Left lung (tissue), 4 donors: ENCODE measurements at regions not wholly inside any gene's neighbourhood (a gene's known extent, or its start where the extent isn't known, plus 50 kb on each side); places are given as distances from the start of the nearest gene placed in this dataset.
"Not testable (repeated sequence)": the region's sequence is repeated elsewhere in the genome, so short reads cannot be mapped to it uniquely, and the experiment has no call there.

Source experiments
- ATAC-seq: fragments of 200-7000 bp; cut with Tn5 transposase; one replicate; pipeline ENCODE4 v1.9.1; 2020; ENCODE audit warnings: moderate library complexity
- DNase-seq, 4 donors: peaks; one replicate each; pipeline ENCODE4 v3.0.0-alpha.2; 2013 to 2020
- H3K27ac ChIP-seq, 2 donors: fragments of 200-600 bp; sonication (generic) in 1 of 2; one replicate each; pipeline versions ENCODE4 v1.5.0 to v1.8.0; 2020 to 2021
- H3K27me3 ChIP-seq, 2 donors: fragments of 200-600 bp; sonication (generic) in 1 of 2; one replicate each; pipeline versions ENCODE4 v1.5.0 to v1.8.0; 2020 to 2021
- H3K36me3 ChIP-seq, 2 donors: fragments of 200-600 bp; sonication (generic) in 1 of 2; one replicate each; pipeline versions ENCODE4 v1.5.0 to v1.8.0; 2020 to 2021
- H3K4me1 ChIP-seq, 2 donors: fragments of 200-600 bp; one replicate each; pipeline ENCODE4 v1.8.0; 2021
- H3K4me3 ChIP-seq, 2 donors: fragments of 200-600 bp; sonication (generic) in 1 of 2; one replicate each; pipeline versions ENCODE4 v1.5.0 to v1.8.0; 2020 to 2021; ENCODE audit warnings: mild to moderate bottlenecking in 1 of 2
- H3K9me3 ChIP-seq, 2 donors: fragments of 200-600 bp; sonication (generic) in 1 of 2; one replicate each; pipeline versions ENCODE4 v1.5.0 to v1.8.0; 2020 to 2021
- CTCF ChIP-seq, 2 donors: fragments of 200-600 bp; sonication (generic) in 1 of 2; IDR thresholded peaks; one replicate each; pipeline versions ENCODE4 v1.5.0 to v1.8.0; 2021; ENCODE audit warnings: antibody characterized with exemption in 2 of 2
- intact Hi-C, 2 donors: fragments of 100-400 bp; cut with DNase I; formaldehyde crosslinking; loops; one replicate each; pipeline versions ENCODE4 v1.11.2 to v1.14.2; 2022
- donor health status: DM: no; HTN: yes; CAD: no.
- donor health status: DM: no; HTN: no; CAD: no.

GRCh38 chr15:47119349-47119748, 598.0 kb upstream of the SEMA6D start:
- intact Hi-C loops = no loop called here
- Histone ChIP-seq H3K4me3 (no peak overlapping the region), H3K27ac (no peak overlapping the region), H3K9me3 (peaks cover 0 to 29% of the 10 kb centered on the region in 2 donors), H3K4me1 (no peaks in the 10 kb centered on the region), H3K36me3 (no peaks in the 10 kb centered on the region), H3K27me3 (no peaks in the 10 kb centered on the region)
- TF ChIP-seq CTCF (IDR thresholded peaks at IDR 0.05) = no peak
- DNase-seq = no peak
- no peak for ATAC-seq

- Histone ChIP-seq H3K27me3 (no peaks in the 10 kb centered on the region), H3K9me3 (peaks cover 0 to 31% of the 10 kb centered on the region in 2 donors), H3K4me1 (no peaks in the 10 kb centered on the region), H3K36me3 (no peaks in the 10 kb centered on the region), H3K27ac (no peak overlapping the region), H3K4me3 (no peak overlapping the region)
- intact Hi-C loops = no loop called here
- DNase-seq (no peak), ATAC-seq (no peak)
- TF ChIP-seq CTCF (IDR thresholded peaks at IDR 0.05) = no peak
Observed at GRCh38 chr15:47124430-47125102, 592.7 kb upstream of the SEMA6D start.

- ATAC-seq (no peak), DNase-seq (no peak)
- Histone ChIP-seq H3K27ac (no peak overlapping the region), H3K27me3 (no peaks in the 10 kb centered on the region), H3K4me1 (no peaks in the 10 kb centered on the region), H3K36me3 (no peaks in the 10 kb centered on the region), H3K4me3 (no peak overlapping the region), H3K9me3 (peaks cover 0 to 18% of the 10 kb centered on the region in 2 donors)
- TF ChIP-seq CTCF (IDR thresholded peaks at IDR 0.05) = no peak
- intact Hi-C loops = no loop called here
Observed at GRCh38 chr15:47129033-47129432, 588.3 kb upstream of the SEMA6D start.

GRCh38 chr15:47131450-47131849, 585.9 kb upstream of the SEMA6D start:
- H3K27ac ChIP-seq, H3K36me3 ChIP-seq, H3K4me1 ChIP-seq, H3K4me3 ChIP-seq, ATAC-seq, H3K27me3 ChIP-seq, intact Hi-C loops, DNase-seq: not testable (repeated sequence)
- peaks cover 0 to 18% of the 10 kb centered on the region in 2 donors for H3K9me3 ChIP-seq

GRCh38 chr15:47135267-47135666, 582.0 kb upstream of the SEMA6D start:
- H3K27ac ChIP-seq = no peak overlapping the region
- no peaks in the 10 kb centered on the region for H3K4me1 ChIP-seq
- no peak for DNase-seq
- no peak for TF ChIP-seq CTCF (IDR thresholded peaks at IDR 0.05)
- no peak overlapping the region for H3K4me3 ChIP-seq
- intact Hi-C loops = no loop called here
- ATAC-seq = no peak
- peaks cover 0 to 1% of the 10 kb centered on the region in 2 donors for H3K9me3 ChIP-seq
- no peaks in the 10 kb centered on the region for H3K36me3 ChIP-seq
- H3K27me3 ChIP-seq = no peaks in the 10 kb centered on the region

- intact Hi-C loops = no loop called here
Observed at GRCh38 chr15:47136236-47136635, 581.1 kb upstream of the SEMA6D start.

More at GRCh38 chr15:47136236-47136635, 581.1 kb upstream of the SEMA6D start:
- Histone ChIP-seq H3K4me1 (no peaks in the 10 kb centered on the region), H3K36me3 (no peaks in the 10 kb centered on the region), H3K9me3 (no peaks in the 10 kb centered on the region), H3K27ac (no peak overlapping the region), H3K27me3 (no peaks in the 10 kb centered on the region), H3K4me3 (no peak overlapping the region)
- no peak for TF ChIP-seq CTCF (IDR thresholded peaks at IDR 0.05)
- no peak for ATAC-seq
- DNase-seq = no peak
